ENCODE measurements at regions not wholly inside any gene's neighbourhood (a gene's known extent, or its start where the extent isn't known, plus 50 kb on each side); places are given as distances from the start of the nearest gene placed in this dataset.

- H3K4me3 ChIP-seq (ENCODE audit: low read depth, low read length), result no peak overlapping the region
- no peaks in the 10 kb centered on the region for H3K36me3 ChIP-seq
- TF ChIP-seq CTCF (IDR thresholded peaks at IDR 0.05; ENCODE audit: low read depth, low read length), result no peak
- H3K9me3 ChIP-seq (ENCODE audit: severe bottlenecking), result no peaks in the 10 kb centered on the region
- H3K27me3 ChIP-seq (ENCODE audit: insufficient read depth, low read depth, severe bottlenecking), result no peaks in the 10 kb centered on the region
- DNase-seq, result no peak
- no peak overlapping the region for H3K27ac ChIP-seq
These were observed 333.8 kb upstream of the PCDH7 start for GRCh38 chr4:30386266-30386895.

GRCh38 chr4:30395902-30396301 lies 324.3 kb upstream of the PCDH7 start:
- no peak for DNase-seq
- no peaks in the 10 kb centered on the region for H3K9me3 ChIP-seq (ENCODE audit: severe bottlenecking)
- H3K36me3 ChIP-seq, result no peaks in the 10 kb centered on the region
- no peak for TF ChIP-seq CTCF (IDR thresholded peaks at IDR 0.05; ENCODE audit: low read depth, low read length)
- no peak overlapping the region for H3K4me3 ChIP-seq (ENCODE audit: low read depth, low read length)
- H3K27ac ChIP-seq, result no peak overlapping the region
- H3K27me3 ChIP-seq (ENCODE audit: insufficient read depth, low read depth, severe bottlenecking), result no peaks in the 10 kb centered on the region

- no peak overlapping the region for H3K4me3 ChIP-seq (ENCODE audit: low read depth, low read length)
- no peaks in the 10 kb centered on the region for H3K36me3 ChIP-seq
- H3K27ac ChIP-seq, result no peak overlapping the region
- DNase-seq, result no peak
- TF ChIP-seq CTCF (IDR thresholded peaks at IDR 0.05; ENCODE audit: low read depth, low read length), result no peak
- no peaks in the 10 kb centered on the region for H3K27me3 ChIP-seq (ENCODE audit: insufficient read depth, low read depth, severe bottlenecking)
- no peaks in the 10 kb centered on the region for H3K9me3 ChIP-seq (ENCODE audit: severe bottlenecking)
These were observed 323.2 kb upstream of the PCDH7 start for GRCh38 chr4:30396772-30397475.

GRCh38 chr4:30399476-30399875 lies 320.7 kb upstream of the PCDH7 start:
- Histone ChIP-seq H3K27ac (no peak overlapping the region), H3K27me3 (ENCODE audit: insufficient read depth, low read depth, severe bottlenecking) (no peaks in the 10 kb centered on the region), H3K36me3 (no peaks in the 10 kb centered on the region), H3K9me3 (ENCODE audit: severe bottlenecking) (no peaks in the 10 kb centered on the region), H3K4me3 (ENCODE audit: low read depth, low read length) (no peak overlapping the region)
- DNase-seq, result no peak
- no peak for TF ChIP-seq CTCF (IDR thresholded peaks at IDR 0.05; ENCODE audit: low read depth, low read length)

GRCh38 chr4:30402276-30402675 lies 317.9 kb upstream of the PCDH7 start:
- H3K9me3 ChIP-seq (ENCODE audit: severe bottlenecking), result no peaks in the 10 kb centered on the region
- TF ChIP-seq CTCF (IDR thresholded peaks at IDR 0.05; ENCODE audit: low read depth, low read length), result no peak

More at GRCh38 chr4:30402276-30402675, 317.9 kb upstream of the PCDH7 start:
- no peak overlapping the region for H3K4me3 ChIP-seq (ENCODE audit: low read depth, low read length)
- H3K27me3 ChIP-seq (ENCODE audit: insufficient read depth, low read depth, severe bottlenecking), result no peaks in the 10 kb centered on the region
- no peaks in the 10 kb centered on the region for H3K36me3 ChIP-seq
- H3K27ac ChIP-seq, result no peak overlapping the region
- no peak for DNase-seq

All from WERI-Rb-1 (cell line).